ENCODE measurements at regions not wholly inside any gene's neighbourhood (a gene's known extent, or its start where the extent isn't known, plus 50 kb on each side); places are given as distances from the start of the nearest gene placed in this dataset.

DNA sequence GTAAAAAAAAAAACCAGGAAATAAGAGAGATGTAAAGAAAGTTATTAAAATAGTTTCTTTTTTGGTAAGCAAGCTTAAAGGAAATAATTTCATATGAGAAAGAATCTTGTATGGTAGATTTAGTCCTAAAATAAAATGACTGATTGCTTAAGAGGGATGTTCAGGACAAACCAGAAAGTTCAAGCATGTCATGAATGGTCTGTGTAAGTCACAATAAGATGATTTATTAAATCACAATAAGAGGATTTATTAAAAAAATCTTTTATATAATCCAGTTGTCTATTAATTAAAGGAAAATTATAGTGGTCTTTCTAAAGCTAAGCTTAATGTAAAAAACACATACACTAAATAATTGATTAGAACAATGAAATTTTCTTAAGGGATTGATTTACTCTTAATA lies 91.8 kb upstream of the OR13F1 start:
- CTCF ChIA-PET, result no interaction called here

DNA sequence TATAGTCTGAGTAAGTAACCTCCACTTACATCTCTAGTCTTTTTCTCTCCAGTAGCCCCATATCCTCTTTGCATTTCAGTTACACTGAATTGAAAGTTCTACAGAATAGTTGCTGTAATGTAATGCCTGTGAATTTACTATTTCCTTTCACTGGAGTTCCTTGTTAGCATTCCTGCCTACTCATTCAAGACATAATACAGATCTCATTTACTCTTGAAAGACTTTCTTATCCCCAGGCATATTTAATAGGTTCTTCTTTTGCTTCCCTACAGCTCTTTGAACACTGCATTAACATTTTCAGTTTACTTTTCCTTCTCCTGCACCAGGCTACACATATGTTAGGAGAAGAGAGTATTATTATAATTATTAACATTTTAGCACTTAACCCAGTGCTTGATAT lies 87.6 kb upstream of the OR13F1 start:
- TF ChIP-seq, protein P1, sequence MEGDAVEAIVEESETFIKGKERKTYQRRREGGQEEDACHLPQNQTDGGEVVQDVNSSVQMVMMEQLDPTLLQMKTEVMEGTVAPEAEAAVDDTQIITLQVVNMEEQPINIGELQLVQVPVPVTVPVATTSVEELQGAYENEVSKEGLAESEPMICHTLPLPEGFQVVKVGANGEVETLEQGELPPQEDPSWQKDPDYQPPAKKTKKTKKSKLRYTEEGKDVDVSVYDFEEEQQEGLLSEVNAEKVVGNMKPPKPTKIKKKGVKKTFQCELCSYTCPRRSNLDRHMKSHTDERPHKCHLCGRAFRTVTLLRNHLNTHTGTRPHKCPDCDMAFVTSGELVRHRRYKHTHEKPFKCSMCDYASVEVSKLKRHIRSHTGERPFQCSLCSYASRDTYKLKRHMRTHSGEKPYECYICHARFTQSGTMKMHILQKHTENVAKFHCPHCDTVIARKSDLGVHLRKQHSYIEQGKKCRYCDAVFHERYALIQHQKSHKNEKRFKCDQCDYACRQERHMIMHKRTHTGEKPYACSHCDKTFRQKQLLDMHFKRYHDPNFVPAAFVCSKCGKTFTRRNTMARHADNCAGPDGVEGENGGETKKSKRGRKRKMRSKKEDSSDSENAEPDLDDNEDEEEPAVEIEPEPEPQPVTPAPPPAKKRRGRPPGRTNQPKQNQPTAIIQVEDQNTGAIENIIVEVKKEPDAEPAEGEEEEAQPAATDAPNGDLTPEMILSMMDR (IDR thresholded peaks at IDR 0.05; ENCODE audit: insufficient read depth, low read depth, low read length), result no peak
- Histone ChIP-seq H3K4me3 (ENCODE audit: low read depth, low read length) (no peak overlapping the region), H3K27me3 (ENCODE audit: control insufficient read depth, insufficient read depth, low read length) (no peaks in the 10 kb centered on the region), H3K36me3 (ENCODE audit: control insufficient read depth, insufficient read depth, low read length) (no peaks in the 10 kb centered on the region)
- ChIA-PET CTCF (no interaction called here), POLR2A (no interaction called here)
- no peak for DNase-seq (ENCODE audit: low read depth)

More for the DNA sequence above, 91.8 kb upstream of the OR13F1 start:
- POLR2A ChIA-PET, result no interaction called here
- DNase-seq (ENCODE audit: low read depth), result no peak
- no peaks in the 10 kb centered on the region for H3K27me3 ChIP-seq (ENCODE audit: control insufficient read depth, insufficient read depth, low read length)
- TF ChIP-seq, protein P1 (IDR thresholded peaks at IDR 0.05; ENCODE audit: insufficient read depth, low read depth, low read length), result no peak
- no peaks in the 10 kb centered on the region for H3K36me3 ChIP-seq (ENCODE audit: control insufficient read depth, insufficient read depth, low read length)
- H3K4me3 ChIP-seq (ENCODE audit: low read depth, low read length), result no peak overlapping the region

DNA sequence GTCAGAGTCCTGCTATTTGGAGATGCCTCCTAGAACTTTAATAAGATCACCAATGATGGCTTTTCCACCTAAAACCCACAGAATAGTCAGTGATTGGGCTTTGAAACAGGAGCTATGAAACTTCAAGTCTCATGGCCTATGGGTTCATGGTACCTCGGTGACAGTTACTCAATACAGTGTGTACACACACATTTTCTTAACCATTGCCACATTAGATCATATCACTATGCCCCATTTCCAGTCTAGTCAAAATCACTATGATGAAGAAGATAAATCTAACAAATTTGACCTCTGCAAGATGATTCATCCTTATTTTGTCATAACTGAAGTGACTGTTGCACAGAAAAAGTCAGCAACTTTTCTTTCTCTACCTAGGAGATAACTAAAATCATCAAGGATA lies 86.8 kb upstream of the OR13F1 start:
- CTCF ChIA-PET, result no interaction called here
- POLR2A ChIA-PET, result no interaction called here
- DNase-seq (ENCODE audit: low read depth), result no peak
- Histone ChIP-seq H3K36me3 (ENCODE audit: control insufficient read depth, insufficient read depth, low read length) (no peaks in the 10 kb centered on the region), H3K27me3 (ENCODE audit: control insufficient read depth, insufficient read depth, low read length) (no peaks in the 10 kb centered on the region), H3K4me3 (ENCODE audit: low read depth, low read length) (no peak overlapping the region)
- TF ChIP-seq, protein P1 (IDR thresholded peaks at IDR 0.05; ENCODE audit: insufficient read depth, low read depth, low read length), result no peak

DNA sequence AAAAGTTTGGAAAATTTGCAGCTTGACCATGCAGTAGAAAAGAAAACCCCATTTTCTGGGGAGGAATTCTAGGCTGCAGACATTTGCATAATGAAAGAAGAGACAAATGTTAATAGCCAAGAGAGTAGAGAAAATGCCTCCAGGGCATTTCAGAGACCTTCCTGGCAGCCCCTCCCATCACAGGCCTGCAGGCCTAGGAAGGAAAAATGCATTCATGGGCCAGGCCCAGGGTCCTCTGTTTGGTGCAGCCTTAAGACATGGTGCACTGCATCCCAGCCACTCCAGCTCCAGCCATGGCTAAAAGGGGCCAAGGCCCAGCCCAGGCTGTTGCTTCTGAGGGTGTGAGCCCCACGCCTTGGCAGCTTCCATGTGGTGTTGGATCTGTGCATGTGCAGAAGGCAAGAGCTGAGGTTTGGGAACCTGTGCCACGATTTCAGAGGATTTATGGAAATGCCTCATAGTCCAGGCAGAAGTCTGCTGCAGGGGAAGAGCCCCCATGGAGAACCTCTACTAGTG lies 75.0 kb upstream of the OR13F1 start:
- Histone ChIP-seq H3K27me3 (ENCODE audit: control insufficient read depth, insufficient read depth, low read length) (no peaks in the 10 kb centered on the region), H3K36me3 (ENCODE audit: control insufficient read depth, insufficient read depth, low read length) (no peaks in the 10 kb centered on the region), H3K4me3 (ENCODE audit: low read depth, low read length) (no peak overlapping the region)
- no peak for DNase-seq (ENCODE audit: low read depth)
- POLR2A ChIA-PET, result no interaction called here
- CTCF ChIA-PET, result interaction anchor here (1.0 kb wide), 1 partner anchor 10 kb away, joined by 3 read pairs; no protein-coding TSS in a partner anchor
- TF ChIP-seq, protein P1 (IDR thresholded peaks at IDR 0.05; ENCODE audit: insufficient read depth, low read depth, low read length), result no peak

DNA sequence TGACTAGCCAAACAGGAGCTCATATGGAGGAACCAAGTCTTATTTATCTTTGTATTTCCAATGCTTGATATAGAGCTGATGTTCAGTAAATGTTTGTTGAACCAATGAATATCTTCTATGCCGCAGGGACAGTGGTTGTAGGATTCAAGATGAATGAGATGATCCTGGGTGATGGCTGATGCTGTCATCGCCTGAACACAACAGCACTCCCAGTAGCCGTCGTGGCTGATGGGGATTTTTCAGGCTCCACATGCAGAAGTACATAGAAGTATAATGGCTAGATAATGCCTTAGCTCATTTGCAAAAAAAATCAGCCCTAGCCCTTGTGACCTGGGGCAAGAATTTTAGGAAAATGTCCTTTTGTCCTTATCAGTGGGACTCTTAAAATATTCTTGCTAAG lies 69.0 kb upstream of the OR13F1 start:
- H3K36me3 ChIP-seq (ENCODE audit: control insufficient read depth, insufficient read depth, low read length), result no peaks in the 10 kb centered on the region
- CTCF ChIA-PET, result no interaction called here
- no peak for DNase-seq (ENCODE audit: low read depth)
- H3K27me3 ChIP-seq (ENCODE audit: control insufficient read depth, insufficient read depth, low read length), result no peaks in the 10 kb centered on the region
- TF ChIP-seq, protein P1 (IDR thresholded peaks at IDR 0.05; ENCODE audit: insufficient read depth, low read depth, low read length), result no peak
- H3K4me3 ChIP-seq (ENCODE audit: low read depth, low read length), result no peak overlapping the region
- POLR2A ChIA-PET, result no interaction called here

All from BJ (cell line).